GM12878 (cell line): ENCODE measurements at regions not wholly inside any gene's neighbourhood (a gene's known extent, or its start where the extent isn't known, plus 50 kb on each side); places are given as distances from the start of the nearest gene placed in this dataset.

ENCODE experiments used
- ATAC-seq: fragments of 200-7000 bp; cut with Tn5 transposase; 3 replicates; pipeline ENCODE4 v1.9.1; 2020; ENCODE audit warnings: mild to moderate bottlenecking, moderate library complexity
- BruUV-seq: library from RNA; stranded (reverse); fragments of 400-500 nt; replicated peaks from 2 replicates; lab custom pipeline; 2021; lab: Mats Ljungman, UMichigan
- CTCF ChIA-PET: fragments of 300-600 bp; sonication (Branson Sonifier 250); formaldehyde crosslinking; extraction: SDS; loops from one replicate; lab custom pipeline; 2021; ENCODE audit warnings: inconsistent platforms; lab: Yijun Ruan, JAX
- POLR2A ChIA-PET: fragments of 350-600 bp; formaldehyde crosslinking; extraction: SDS; loops from one replicate; lab custom pipeline; 2021; ENCODE audit warnings: inconsistent platforms; lab: Charles Lee
- RAD21 ChIA-PET: fragments of 300-600 bp; sonication (Branson Sonifier 250); formaldehyde crosslinking; loops from one replicate; lab custom pipeline; 2023; ENCODE audit warnings: antibody characterized with exemption; ENCODE audit not compliant: unreplicated experiment; lab: Charles Lee
- SMC1A ChIA-PET: fragments of 300-600 bp; sonication (Branson Sonifier 250); formaldehyde crosslinking; loops from one replicate; lab custom pipeline; 2023; ENCODE audit not compliant: unreplicated experiment, uncharacterized antibody; lab: Charles Lee
- DNase-seq: peaks from one replicate; pipeline ENCODE4 v3.0.0-alpha.2; 2011; ENCODE audit warnings: low read depth, low spot score
- FAIRE-seq: peaks from 3 replicates; lab custom pipeline; 2011; peaks lifted over from hg19 to GRCh38; lab: Jason Lieb, UNC
- H2AFZ ChIP-seq: 2 replicates; pipeline ENCODE4 v1.6.0; 2011; ENCODE audit warnings: low read depth, low read length, control low read depth; ENCODE audit not compliant: control insufficient read depth
- H3K27ac ChIP-seq: 2 replicates; pipeline ENCODE4 v1.5.1; 2011; ENCODE audit warnings: control low read depth; ENCODE audit not compliant: control insufficient read depth, insufficient read depth
- H3K27me3 ChIP-seq, 2 experiments: replicated peaks in 1 of 2; 2 replicates each; pipeline versions ENCODE4 v1.6.0 to v1.6.1; 2011; ENCODE audit warnings: low read length in 1 of 2; ENCODE audit not compliant: control insufficient read depth in 2 of 2, insufficient read depth in 2 of 2
- H3K36me3 ChIP-seq, 2 experiments: 2 replicates each; pipeline ENCODE4 v1.5.1; 2011; ENCODE audit warnings: low read length in 1 of 2; ENCODE audit not compliant: control insufficient read depth in 2 of 2, insufficient read depth in 2 of 2
- H3K4me1 ChIP-seq: 2 replicates; pipeline ENCODE4 v1.6.1; 2011; ENCODE audit warnings: mild to moderate bottlenecking, low read length, moderate library complexity, mixed read lengths; ENCODE audit not compliant: control insufficient read depth, insufficient read depth
- H3K4me2 ChIP-seq: 2 replicates; pipeline ENCODE4 v1.6.0; 2011; ENCODE audit warnings: control low read depth; ENCODE audit not compliant: control insufficient read depth, insufficient read depth
- H3K4me3 ChIP-seq: fragments of 200-600 bp; sonication (generic); 2 replicates; pipeline ENCODE4 v1.5.1; 2016
- H3K79me2 ChIP-seq: 2 replicates; pipeline ENCODE4 v1.6.0; 2011; ENCODE audit warnings: low read length; ENCODE audit not compliant: control insufficient read depth, insufficient read depth
- H3K9ac ChIP-seq: 2 replicates; pipeline ENCODE4 v1.8.0; 2011; ENCODE audit warnings: low read length, control low read depth, mixed read lengths; ENCODE audit not compliant: control insufficient read depth, insufficient read depth
- H3K9me3 ChIP-seq: replicated peaks from 3 replicates; pipeline ENCODE4 v1.5.1; 2011; ENCODE audit warnings: mild to moderate bottlenecking, low read length; ENCODE audit not compliant: control insufficient read depth, insufficient read depth
- H4K20me1 ChIP-seq: 2 replicates; pipeline ENCODE4 v1.6.0; 2011; ENCODE audit not compliant: control insufficient read depth, insufficient read depth
- ATF2 ChIP-seq: IDR thresholded peaks from 2 replicates; pipeline ENCODE4 v1.6.1; 2012; ENCODE audit warnings: low read length, inconsistent platforms
- ATF7 ChIP-seq: fragments of 450-650 bp; IDR thresholded peaks from 2 replicates; pipeline ENCODE4 v1.6.1; 2016; ENCODE audit warnings: low read depth, mild to moderate bottlenecking
- DPF2 ChIP-seq: fragments of 450-650 bp; IDR thresholded peaks from 2 replicates; pipeline ENCODE4 v1.6.1; 2017; ENCODE audit warnings: mild to moderate bottlenecking
- GATAD2B ChIP-seq: fragments of 450-650 bp; conservative IDR thresholded peaks from 2 replicates; pipeline ENCODE4 v1.6.1; 2017; ENCODE audit warnings: low read depth, mild to moderate bottlenecking, moderate library complexity
- LARP7 ChIP-seq: fragments of 450-650 bp; IDR thresholded peaks from 2 replicates; pipeline ENCODE4 v1.6.1; 2017; ENCODE audit warnings: mild to moderate bottlenecking
- NFXL1 ChIP-seq: fragments of 450-650 bp; IDR thresholded peaks from 2 replicates; pipeline ENCODE4 v1.6.1; 2017; ENCODE audit warnings: antibody characterized with exemption, mild to moderate bottlenecking, borderline replicate concordance
- NR2C1 ChIP-seq: fragments of 450-650 bp; IDR thresholded peaks from 2 replicates; pipeline ENCODE4 v1.6.1; 2017; ENCODE audit warnings: antibody characterized with exemption, mild to moderate bottlenecking, moderate library complexity
- NR2F1 ChIP-seq: fragments of 450-650 bp; conservative IDR thresholded peaks from 2 replicates; pipeline ENCODE4 v1.6.1; 2017; ENCODE audit warnings: mild to moderate bottlenecking
- RAD21 ChIP-seq: IDR thresholded peaks from 2 replicates; pipeline ENCODE4 v1.6.1; 2011; ENCODE audit warnings: mild to moderate bottlenecking, low read depth, low read length, moderate library complexity; ENCODE audit not compliant: insufficient read depth
- SPI1 ChIP-seq: IDR thresholded peaks from 2 replicates; pipeline ENCODE4 v1.6.1; 2011; ENCODE audit warnings: low read depth, mild to moderate bottlenecking, low read length, moderate library complexity, borderline replicate concordance; ENCODE audit not compliant: insufficient read depth
- SUPT20H ChIP-seq: IDR thresholded peaks from 2 replicates; pipeline ENCODE4 v1.6.1; 2011; ENCODE audit warnings: low read depth, mild to moderate bottlenecking, low read length, moderate library complexity, borderline replicate concordance; ENCODE audit not compliant: control insufficient read depth
- USF2 ChIP-seq: IDR thresholded peaks from 2 replicates; pipeline ENCODE4 v1.6.1; 2011; ENCODE audit warnings: low read depth, low read length, improper control_type of control experiment, borderline replicate concordance
- ZNF207 ChIP-seq: fragments of 450-650 bp; IDR thresholded peaks from 2 replicates; pipeline ENCODE4 v1.6.1; 2014; ENCODE audit warnings: antibody characterized with exemption, mild to moderate bottlenecking, borderline replicate concordance
- ZNF384 ChIP-seq: IDR thresholded peaks from 2 replicates; pipeline ENCODE4 v1.6.1; 2012; ENCODE audit warnings: low read depth, mild to moderate bottlenecking, low read length, improper control_type of control experiment, borderline replicate concordance
- WGBS: methylation state at CpG from one replicate; pipeline ENCODE4 v1.1.6; 2016; ENCODE audit warnings: low lambda C conversion rate; ENCODE audit not compliant: insufficient replicate concordance, insufficient coverage; ENCODE audit errors: missing lambda C conversion rate; 5-methylcytosine and 5-hydroxymethylcytosine counted together
- in situ Hi-C: fragments of 300-500 bp; cut with MboI; formaldehyde crosslinking; loops from 9 replicates; pipeline ENCODE4 v1.14.3; 2018; ENCODE audit warnings: mixed read lengths
- intact Hi-C: fragments of 100-400 bp; cut with micrococcal nuclease; formaldehyde crosslinking; loops from one replicate; pipeline ENCODE4 v1.14.2; 2022; ENCODE audit not compliant: unreplicated experiment
- TF ChIP-seq, protein P1 (sequence below): fragments of 150-350 bp; IDR thresholded peaks from 2 replicates; pipeline ENCODE4 v1.6.1; 2014; ENCODE audit warnings: mild to moderate bottlenecking, low read depth, low read length
- TF ChIP-seq, protein P2 (sequence below): fragments of 450-650 bp; conservative IDR thresholded peaks from 2 replicates; pipeline ENCODE4 v1.6.1; 2017; ENCODE audit warnings: mild to moderate bottlenecking, moderate library complexity

DNA sequence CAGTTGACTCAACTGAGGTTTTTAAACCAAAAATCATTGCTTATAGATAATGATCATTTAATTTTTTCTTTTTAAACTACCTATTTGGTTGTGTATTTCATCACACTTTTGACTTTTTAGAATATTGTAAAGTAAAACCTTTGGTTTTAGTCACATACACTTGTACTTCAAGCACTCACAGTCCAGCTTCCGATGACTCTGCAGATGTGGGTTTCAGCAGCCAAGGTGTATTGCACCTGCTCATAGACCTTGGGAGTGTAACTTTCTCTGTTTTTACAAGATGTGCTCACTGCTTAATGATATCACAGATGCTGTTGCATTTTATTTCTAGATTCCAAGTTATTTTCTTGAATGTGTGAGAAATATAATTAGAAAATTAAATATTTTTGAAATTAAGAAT is 188.3 kb upstream of the SLC38A2 start:
- ChIA-PET CTCF (no interaction called here), POLR2A (no interaction called here), SMC1A (interaction anchor here (0.6 to 0.7 kb wide), 2 partner anchors 127 to 282 kb away, joined by 3 read pairs; no protein-coding TSS in a partner anchor), RAD21 (no interaction called here)
- Histone ChIP-seq H3K27ac (no peak overlapping the region), H2AFZ (no peak overlapping the region), H3K9me3 (no peaks in the 10 kb centered on the region; the same call in 2 of the 3 replicates), H3K27me3 (no peaks in the 10 kb centered on the region), H3K4me1 (no peaks in the 10 kb centered on the region), H3K4me2 (no peak overlapping the region), H3K4me3 (no peak overlapping the region), H4K20me1 (no peaks in the 10 kb centered on the region), H3K79me2 (no peaks in the 10 kb centered on the region), H3K9ac (no peak overlapping the region), H3K36me3 (no peaks in the 10 kb centered on the region)
- no peak for TF ChIP-seq DPF2
- no peak for TF ChIP-seq ATF7
- TF ChIP-seq, protein P1, sequence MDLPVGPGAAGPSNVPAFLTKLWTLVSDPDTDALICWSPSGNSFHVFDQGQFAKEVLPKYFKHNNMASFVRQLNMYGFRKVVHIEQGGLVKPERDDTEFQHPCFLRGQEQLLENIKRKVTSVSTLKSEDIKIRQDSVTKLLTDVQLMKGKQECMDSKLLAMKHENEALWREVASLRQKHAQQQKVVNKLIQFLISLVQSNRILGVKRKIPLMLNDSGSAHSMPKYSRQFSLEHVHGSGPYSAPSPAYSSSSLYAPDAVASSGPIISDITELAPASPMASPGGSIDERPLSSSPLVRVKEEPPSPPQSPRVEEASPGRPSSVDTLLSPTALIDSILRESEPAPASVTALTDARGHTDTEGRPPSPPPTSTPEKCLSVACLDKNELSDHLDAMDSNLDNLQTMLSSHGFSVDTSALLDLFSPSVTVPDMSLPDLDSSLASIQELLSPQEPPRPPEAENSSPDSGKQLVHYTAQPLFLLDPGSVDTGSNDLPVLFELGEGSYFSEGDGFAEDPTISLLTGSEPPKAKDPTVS: no peak
- no peak for TF ChIP-seq RAD21
- no peak for TF ChIP-seq ATF2
- no peak for TF ChIP-seq GATAD2B
- no peak for TF ChIP-seq NFXL1
- TF ChIP-seq USF2: no peak
- TF ChIP-seq SPI1: no peak
- TF ChIP-seq ZNF384: no peak
- TF ChIP-seq NR2C1: no peak
- TF ChIP-seq LARP7: no peak
- no peak for TF ChIP-seq NR2F1
- TF ChIP-seq ZNF207: no peak
- TF ChIP-seq, protein P2, sequence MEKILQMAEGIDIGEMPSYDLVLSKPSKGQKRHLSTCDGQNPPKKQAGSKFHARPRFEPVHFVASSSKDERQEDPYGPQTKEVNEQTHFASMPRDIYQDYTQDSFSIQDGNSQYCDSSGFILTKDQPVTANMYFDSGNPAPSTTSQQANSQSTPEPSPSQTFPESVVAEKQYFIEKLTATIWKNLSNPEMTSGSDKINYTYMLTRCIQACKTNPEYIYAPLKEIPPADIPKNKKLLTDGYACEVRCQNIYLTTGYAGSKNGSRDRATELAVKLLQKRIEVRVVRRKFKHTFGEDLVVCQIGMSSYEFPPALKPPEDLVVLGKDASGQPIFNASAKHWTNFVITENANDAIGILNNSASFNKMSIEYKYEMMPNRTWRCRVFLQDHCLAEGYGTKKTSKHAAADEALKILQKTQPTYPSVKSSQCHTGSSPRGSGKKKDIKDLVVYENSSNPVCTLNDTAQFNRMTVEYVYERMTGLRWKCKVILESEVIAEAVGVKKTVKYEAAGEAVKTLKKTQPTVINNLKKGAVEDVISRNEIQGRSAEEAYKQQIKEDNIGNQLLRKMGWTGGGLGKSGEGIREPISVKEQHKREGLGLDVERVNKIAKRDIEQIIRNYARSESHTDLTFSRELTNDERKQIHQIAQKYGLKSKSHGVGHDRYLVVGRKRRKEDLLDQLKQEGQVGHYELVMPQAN: no peak
- no peak for TF ChIP-seq SUPT20H
- DNase-seq (no peak), FAIRE-seq (no peak), ATAC-seq (no peak)
- in situ Hi-C loops (no loop called here), intact Hi-C loops (no loop called here)
- WGBS: 100% methylated on average over 1 of the region's 1 CpG
- BruUV-seq: no TSS peak
